Thymus (tissue), 11 donors: ENCODE measurements at regions not wholly inside any gene's neighbourhood (a gene's known extent, or its start where the extent isn't known, plus 50 kb on each side); places are given as distances from the start of the nearest gene placed in this dataset.

ENCODE experiments used
- DNase-seq, 9 donors: peaks; one replicate each; pipeline ENCODE4 v3.0.0-alpha.2; 2013; ENCODE audit warnings: low spot score in 9 of 9, low read depth in 6 of 9, missing footprints in 1 of 9
- H3K27ac ChIP-seq, 2 donors: one replicate each; pipeline ENCODE4 v1.5.1; 2013; ENCODE audit warnings: control low read depth in 1 of 2, low read depth in 1 of 2, low read length in 1 of 2, mild to moderate bottlenecking in 1 of 2, moderate library complexity in 1 of 2
- H3K27me3 ChIP-seq, 2 donors: one replicate each; pipeline ENCODE4 v1.5.1; 2013; ENCODE audit warnings: low read length in 1 of 2; ENCODE audit not compliant: control insufficient read depth in 2 of 2, insufficient read depth in 1 of 2
- H3K36me3 ChIP-seq, 2 donors: one replicate each; pipeline ENCODE4 v1.5.1; 2013; ENCODE audit warnings: low read length in 1 of 2, mild to moderate bottlenecking in 1 of 2, moderate library complexity in 1 of 2; ENCODE audit not compliant: control insufficient read depth in 2 of 2, insufficient read depth in 2 of 2
- H3K4me1 ChIP-seq, 2 donors: one replicate each; pipeline ENCODE4 v1.5.1; 2013; ENCODE audit warnings: low read length in 2 of 2; ENCODE audit not compliant: control insufficient read depth in 2 of 2, insufficient read depth in 2 of 2
- H3K4me3 ChIP-seq, 2 donors: one replicate each; pipeline ENCODE4 v1.5.1; 2013; ENCODE audit warnings: low read length in 2 of 2, control low read depth in 1 of 2, mild to moderate bottlenecking in 1 of 2
- H3K9me3 ChIP-seq, 2 donors: one replicate each; pipeline ENCODE4 v1.5.1; 2013; ENCODE audit warnings: low read length in 1 of 2, mild to moderate bottlenecking in 1 of 2; ENCODE audit not compliant: control insufficient read depth in 2 of 2, insufficient read depth in 1 of 2
- WGBS: extraction: QIAGEN DNeasy Blood & Tissue Kit; methylation state at CpG from one replicate; pipeline ENCODE4 v1.1.7; 2013; 5-methylcytosine and 5-hydroxymethylcytosine counted together
- donor health status: healthy.

DNA sequence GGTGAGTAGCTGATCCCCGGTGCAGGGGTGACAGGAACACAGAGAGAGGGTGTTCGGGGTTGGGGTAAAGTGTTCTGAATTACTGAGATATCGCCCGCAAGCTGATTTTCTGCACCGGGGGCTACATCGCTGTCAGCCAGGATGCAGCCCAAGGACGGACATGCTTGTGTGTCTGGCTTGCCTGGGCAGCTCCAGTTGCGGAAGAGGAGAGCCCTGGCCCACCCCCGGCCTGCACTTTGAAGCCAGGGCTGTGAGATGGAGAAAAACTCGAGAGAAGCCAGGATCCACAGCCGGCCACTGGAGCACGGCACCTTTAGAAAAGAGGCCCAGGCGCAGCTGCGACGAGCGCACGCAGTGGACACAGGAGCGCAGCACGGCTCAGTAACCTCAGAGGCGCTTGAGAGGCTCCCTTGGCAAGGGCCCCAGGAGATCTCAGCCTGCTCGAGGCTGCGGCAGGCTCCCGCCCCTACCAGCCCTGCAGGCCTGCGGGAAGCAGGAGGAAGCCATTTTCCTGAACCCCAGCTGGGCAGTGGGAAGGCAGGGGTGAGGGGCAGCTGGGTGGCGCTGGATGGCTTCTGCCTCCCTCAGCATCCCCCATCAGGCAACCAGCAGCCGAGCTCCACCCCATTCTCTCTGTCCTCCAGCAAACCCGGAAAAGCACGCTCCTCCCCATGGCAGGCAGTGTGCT, 59.2 kb downstream of the C9orf50 start:
- Histone ChIP-seq H3K9me3 (no peaks in the 10 kb centered on the region), H3K36me3 (no peaks in the 10 kb centered on the region), H3K4me1 (peaks cover 0 to 25% of the 10 kb centered on the region in 2 donors), H3K4me3 (no peak overlapping the region), H3K27me3 (peaks cover 4 to 29% of the 10 kb centered on the region in 2 donors), H3K27ac (no peak overlapping the region)
- 91% methylated on average over 28 of the region's 28 CpGs for WGBS
- no peak for DNase-seq

DNA sequence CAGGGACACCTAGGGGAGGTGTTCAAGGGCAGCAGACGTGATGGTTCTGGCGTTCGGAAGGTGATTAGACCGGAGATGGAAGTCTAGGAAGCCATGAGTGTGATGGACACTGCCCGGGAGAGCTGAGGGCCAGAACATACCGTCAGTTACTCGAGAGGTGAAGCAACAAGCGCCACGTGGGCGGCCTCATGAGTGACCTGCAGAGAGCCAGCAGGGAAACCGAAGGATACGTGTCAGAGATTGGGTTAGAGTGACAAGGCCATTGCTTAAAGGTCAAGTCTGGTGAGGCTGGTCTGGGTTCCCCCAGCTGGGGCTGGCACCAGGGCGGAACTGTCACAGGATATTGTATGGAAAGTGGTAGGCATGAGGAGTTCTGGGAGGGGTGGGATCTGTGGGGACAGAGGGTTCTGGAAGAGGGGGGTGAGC, 60.0 kb downstream of the C9orf50 start:
- Histone ChIP-seq H3K4me1 (peaks cover 0 to 29% of the 10 kb centered on the region in 2 donors), H3K27me3 (peaks cover 0 to 23% of the 10 kb centered on the region in 2 donors), H3K9me3 (no peaks in the 10 kb centered on the region), H3K4me3 (no peak overlapping the region), H3K27ac (no peak overlapping the region), H3K36me3 (no peaks in the 10 kb centered on the region)
- DNase-seq: no peak
- WGBS: 94% methylated on average over 13 of the region's 13 CpGs

- H3K9me3 ChIP-seq: no peaks in the 10 kb centered on the region
- H3K27ac ChIP-seq: no peak overlapping the region
- H3K4me3 ChIP-seq: no peak overlapping the region
- no peak for DNase-seq
- no peaks in the 10 kb centered on the region for H3K36me3 ChIP-seq
- H3K4me1 ChIP-seq: peaks cover 0 to 29% of the 10 kb centered on the region in 2 donors
- 98% methylated on average over 4 of the region's 4 CpGs for WGBS
- H3K27me3 ChIP-seq: peaks cover 0 to 19% of the 10 kb centered on the region in 2 donors
Measured at GRCh38 chr9:129559506-129559881, 61.4 kb downstream of the C9orf50 start.

- H3K9me3 ChIP-seq: no peaks in the 10 kb centered on the region
- 82% methylated on average over 21 of the region's 21 CpGs for WGBS
- peaks cover 0 to 29% of the 10 kb centered on the region in 2 donors for H3K4me1 ChIP-seq
- no peak for DNase-seq
- H3K36me3 ChIP-seq: no peaks in the 10 kb centered on the region
- peaks cover 0 to 22% of the 10 kb centered on the region in 2 donors for H3K27me3 ChIP-seq
- no peak overlapping the region for H3K4me3 ChIP-seq
- H3K27ac ChIP-seq: no peak overlapping the region
Measured at GRCh38 chr9:129558551-129559505, 62.1 kb downstream of the C9orf50 start.

- Histone ChIP-seq H3K4me1 (peaks cover 0 to 29% of the 10 kb centered on the region in 2 donors), H3K36me3 (no peaks in the 10 kb centered on the region), H3K4me3 (no peak overlapping the region), H3K27me3 (peaks cover 0 to 28% of the 10 kb centered on the region in 2 donors), H3K9me3 (no peaks in the 10 kb centered on the region), H3K27ac (no peak overlapping the region)
- no peak for DNase-seq
- WGBS: 84% methylated on average over 16 of the region's 16 CpGs
Measured at GRCh38 chr9:129558063-129558550, 62.8 kb downstream of the C9orf50 start.

DNA sequence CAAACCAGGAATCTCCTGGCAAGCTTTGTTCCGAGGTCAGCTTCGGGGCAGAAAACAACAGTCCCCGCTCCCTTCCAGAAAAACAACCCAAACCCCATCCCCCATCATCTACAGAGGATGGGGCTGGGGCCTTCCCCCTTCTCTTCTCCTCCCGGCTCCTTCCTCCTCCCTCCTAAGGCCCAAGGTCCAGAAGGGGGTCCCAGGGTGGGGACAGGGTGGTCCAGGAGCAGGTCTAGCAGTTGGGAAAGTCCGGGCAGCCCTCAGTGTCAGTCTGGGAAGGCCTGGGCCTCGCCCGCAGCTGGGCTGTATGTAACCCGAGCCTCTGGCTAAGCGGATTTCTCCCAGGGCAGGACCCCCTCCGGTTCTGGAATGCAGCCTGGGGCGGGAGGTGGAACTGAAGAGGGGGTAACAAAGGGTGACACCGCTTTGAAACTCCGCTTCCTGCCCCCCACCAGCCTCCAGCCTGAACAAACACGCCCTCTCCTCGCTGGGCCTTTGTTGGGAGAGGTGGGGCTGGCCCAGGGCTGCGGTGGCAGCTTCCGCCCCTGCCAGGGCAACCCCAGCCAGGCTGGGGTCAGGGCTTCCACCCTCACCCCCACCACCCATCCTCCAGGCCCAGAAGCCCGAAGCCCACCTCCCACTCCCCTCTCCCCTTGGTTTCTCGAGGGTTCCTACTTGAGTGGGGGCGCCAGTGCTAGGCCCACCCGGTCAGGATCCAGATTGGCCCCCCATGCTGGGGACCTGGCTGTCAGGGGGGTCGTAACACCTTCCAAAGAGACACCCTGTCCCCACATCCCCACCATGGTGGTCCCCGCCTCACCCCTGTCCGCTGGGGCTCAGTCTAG, 63.5 kb downstream of the C9orf50 start:
- no peak overlapping the region for H3K4me3 ChIP-seq
- peak overlapping the region; percentile 10 to 45 for H3K27ac ChIP-seq
- no peaks in the 10 kb centered on the region for H3K9me3 ChIP-seq
- H3K36me3 ChIP-seq: no peaks in the 10 kb centered on the region
- peak in 1 of 9 donors; percentile 39 for DNase-seq
- H3K27me3 ChIP-seq: peaks cover 0 to 35% of the 10 kb centered on the region in 2 donors
- WGBS: 87% methylated on average over 24 of the region's 24 CpGs
- H3K4me1 ChIP-seq: peaks cover 0 to 29% of the 10 kb centered on the region in 2 donors

DNA sequence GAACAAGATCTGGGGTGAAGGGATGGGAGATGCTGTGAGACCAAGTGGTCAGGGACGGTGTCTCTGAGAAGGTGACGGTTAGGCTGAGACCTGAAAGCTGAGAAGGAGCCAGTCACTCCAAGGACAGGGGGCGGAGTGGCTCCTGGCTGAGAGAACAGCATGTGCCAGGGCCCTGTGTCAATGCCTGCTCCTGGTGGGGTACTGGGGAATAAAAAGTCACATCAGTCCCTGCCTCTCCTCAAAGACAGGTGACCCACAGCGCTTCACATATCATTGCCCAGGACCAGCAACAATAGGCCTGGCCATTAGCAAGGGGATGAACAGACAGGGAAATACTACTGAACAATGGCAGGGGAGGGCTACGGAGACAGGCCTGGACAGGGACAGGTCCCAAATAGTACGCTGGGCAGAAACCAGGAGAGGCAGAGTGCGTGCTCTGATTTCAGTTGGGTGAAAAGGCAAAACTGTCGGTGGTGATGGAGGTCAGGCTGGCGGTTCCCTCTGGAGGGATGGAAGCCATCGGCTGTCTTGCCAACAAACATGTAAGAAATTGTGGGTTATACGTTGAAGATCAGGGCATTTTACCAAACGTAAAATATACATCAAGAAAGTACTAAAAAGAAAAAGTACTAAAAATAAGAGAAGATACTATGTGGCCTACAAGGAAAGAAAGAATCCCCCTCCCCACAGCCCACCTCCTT, 64.3 kb downstream of the C9orf50 start:
- DNase-seq: no peak
- 95% methylated on average over 12 of the region's 12 CpGs for WGBS
- Histone ChIP-seq H3K9me3 (no peaks in the 10 kb centered on the region), H3K4me3 (no peak overlapping the region), H3K36me3 (no peaks in the 10 kb centered on the region), H3K27ac (peak overlapping the region in 1 of 2 donors; percentile 45), H3K27me3 (peaks cover 5 to 37% of the 10 kb centered on the region in 2 donors), H3K4me1 (peaks cover 0 to 25% of the 10 kb centered on the region in 2 donors)

GRCh38 chr9:129555512-129556215, 65.2 kb downstream of the C9orf50 start:
- 93% methylated on average over 14 of the region's 14 CpGs for WGBS
- no peak overlapping the region for H3K27ac ChIP-seq
- peaks cover 0 to 25% of the 10 kb centered on the region in 2 donors for H3K4me1 ChIP-seq
- no peak for DNase-seq
- H3K4me3 ChIP-seq: no peak overlapping the region
- peaks cover 13 to 44% of the 10 kb centered on the region in 2 donors for H3K27me3 ChIP-seq
- H3K9me3 ChIP-seq: no peaks in the 10 kb centered on the region
- no peaks in the 10 kb centered on the region for H3K36me3 ChIP-seq
